ENCODE measurements at regions not wholly inside any gene's neighbourhood (a gene's known extent, or its start where the extent isn't known, plus 50 kb on each side); places are given as distances from the start of the nearest gene placed in this dataset.
A peak's percentile ranks its signal among the peaks of the same experiment; 100 is the strongest.
"Not testable (repeated sequence)": the region's sequence is repeated elsewhere in the genome, so short reads cannot be mapped to it uniquely, and the experiment has no call there.

GRCh38 chr3:139136469-139137202, 91.9 kb upstream of the PRR23C start:
- no peak for DNase-seq
- Histone ChIP-seq H3K4me3 (ENCODE audit: insufficient read depth, low read depth, low read length) (no peak overlapping the region), H3K36me3 (replicated peaks; ENCODE audit: control insufficient read depth, insufficient read depth, low read length) (no peaks in the 10 kb centered on the region), H3K27me3 (ENCODE audit: control insufficient read depth, insufficient read depth, low read length) (no peaks in the 10 kb centered on the region)

- Histone ChIP-seq H3K4me3 (ENCODE audit: insufficient read depth, low read depth, low read length) (no peak overlapping the region), H3K27me3 (ENCODE audit: control insufficient read depth, insufficient read depth, low read length) (no peaks in the 10 kb centered on the region), H3K36me3 (replicated peaks; ENCODE audit: control insufficient read depth, insufficient read depth, low read length) (no peaks in the 10 kb centered on the region)
- no peak for DNase-seq
Observed at GRCh38 chr3:139140553-139140952, 95.9 kb upstream of the PRR23C start.

- not testable (repeated sequence) for H3K4me3 ChIP-seq (ENCODE audit: insufficient read depth, low read depth, low read length); H3K27me3 ChIP-seq (ENCODE audit: control insufficient read depth, insufficient read depth, low read length); H3K36me3 ChIP-seq (replicated peaks; ENCODE audit: control insufficient read depth, insufficient read depth, low read length); DNase-seq
Observed at GRCh38 chr3:139145980-139146379, 101.3 kb upstream of the PRR23C start.

- DNase-seq, result no peak
Observed at GRCh38 chr3:139151530-139151929, 106.8 kb upstream of the PRR23C start.

GRCh38 chr3:139153434-139153833, 108.7 kb upstream of the PRR23C start:
- H3K27me3 ChIP-seq (ENCODE audit: control insufficient read depth, insufficient read depth, low read length); H3K4me3 ChIP-seq (ENCODE audit: insufficient read depth, low read depth, low read length); H3K36me3 ChIP-seq (replicated peaks; ENCODE audit: control insufficient read depth, insufficient read depth, low read length); DNase-seq: not testable (repeated sequence)

More at GRCh38 chr3:139151530-139151929, 106.8 kb upstream of the PRR23C start:
- Histone ChIP-seq H3K36me3 (replicated peaks; ENCODE audit: control insufficient read depth, insufficient read depth, low read length) (no peaks in the 10 kb centered on the region), H3K4me3 (ENCODE audit: insufficient read depth, low read depth, low read length) (no peak overlapping the region), H3K27me3 (ENCODE audit: control insufficient read depth, insufficient read depth, low read length) (no peaks in the 10 kb centered on the region)

GRCh38 chr3:139157161-139157932, 112.7 kb upstream of the PRR23C start:
- DNase-seq, result peak; percentile 21
- H3K36me3 ChIP-seq (replicated peaks; ENCODE audit: control insufficient read depth, insufficient read depth, low read length), result no peaks in the 10 kb centered on the region
- no peaks in the 10 kb centered on the region for H3K27me3 ChIP-seq (ENCODE audit: control insufficient read depth, insufficient read depth, low read length)
- no peak overlapping the region for H3K4me3 ChIP-seq (ENCODE audit: insufficient read depth, low read depth, low read length)

- H3K27me3 ChIP-seq (ENCODE audit: control insufficient read depth, insufficient read depth, low read length), result no peaks in the 10 kb centered on the region; the same call in 1 of the 2 replicates
- no peaks in the 10 kb centered on the region for H3K36me3 ChIP-seq (replicated peaks; ENCODE audit: control insufficient read depth, insufficient read depth, low read length)
- H3K4me3 ChIP-seq (ENCODE audit: insufficient read depth, low read depth, low read length), result no peak overlapping the region
- DNase-seq, result no peak
Observed at GRCh38 chr3:139159356-139159755, 114.7 kb upstream of the PRR23C start.

GRCh38 chr3:139173372-139174108, 128.8 kb upstream of the PRR23C start:
- no peak for DNase-seq
- no peaks in the 10 kb centered on the region for H3K36me3 ChIP-seq (replicated peaks; ENCODE audit: control insufficient read depth, insufficient read depth, low read length)
- H3K27me3 ChIP-seq (ENCODE audit: control insufficient read depth, insufficient read depth, low read length), result no peaks in the 10 kb centered on the region
- no peak overlapping the region for H3K4me3 ChIP-seq (ENCODE audit: insufficient read depth, low read depth, low read length)

GRCh38 chr3:139180489-139180888, 135.8 kb upstream of the PRR23C start:
- H3K4me3 ChIP-seq (ENCODE audit: insufficient read depth, low read depth, low read length), result no peak overlapping the region
- DNase-seq, result no peak
- H3K36me3 ChIP-seq (replicated peaks; ENCODE audit: control insufficient read depth, insufficient read depth, low read length), result no peaks in the 10 kb centered on the region
- no peaks in the 10 kb centered on the region for H3K27me3 ChIP-seq (ENCODE audit: control insufficient read depth, insufficient read depth, low read length)

- no peak overlapping the region for H3K4me3 ChIP-seq (ENCODE audit: insufficient read depth, low read depth, low read length)
- no peaks in the 10 kb centered on the region for H3K27me3 ChIP-seq (ENCODE audit: control insufficient read depth, insufficient read depth, low read length)
- H3K36me3 ChIP-seq (replicated peaks; ENCODE audit: control insufficient read depth, insufficient read depth, low read length), result no peaks in the 10 kb centered on the region
- DNase-seq, result no peak
Observed at GRCh38 chr3:139182143-139182542, 137.5 kb upstream of the PRR23C start.

GRCh38 chr3:139182598-139182997, 137.9 kb upstream of the PRR23C start:
- no peak for DNase-seq
- Histone ChIP-seq H3K4me3 (ENCODE audit: insufficient read depth, low read depth, low read length) (no peak overlapping the region), H3K36me3 (replicated peaks; ENCODE audit: control insufficient read depth, insufficient read depth, low read length) (no peaks in the 10 kb centered on the region)

GRCh38 chr3:139185527-139185926, 140.8 kb upstream of the PRR23C start:
- no peaks in the 10 kb centered on the region for H3K27me3 ChIP-seq (ENCODE audit: control insufficient read depth, insufficient read depth, low read length)
- no peaks in the 10 kb centered on the region for H3K36me3 ChIP-seq (replicated peaks; ENCODE audit: control insufficient read depth, insufficient read depth, low read length)
- DNase-seq, result no peak
- H3K4me3 ChIP-seq (ENCODE audit: insufficient read depth, low read depth, low read length), result no peak overlapping the region

More at GRCh38 chr3:139182598-139182997, 137.9 kb upstream of the PRR23C start:
- H3K27me3 ChIP-seq (ENCODE audit: control insufficient read depth, insufficient read depth, low read length), result no peaks in the 10 kb centered on the region

- no peak overlapping the region for H3K4me3 ChIP-seq (ENCODE audit: insufficient read depth, low read depth, low read length)
- no peaks in the 10 kb centered on the region for H3K36me3 ChIP-seq (replicated peaks; ENCODE audit: control insufficient read depth, insufficient read depth, low read length)
- no peak for DNase-seq
- H3K27me3 ChIP-seq (ENCODE audit: control insufficient read depth, insufficient read depth, low read length), result no peaks in the 10 kb centered on the region
Observed at GRCh38 chr3:139187154-139187553, 142.5 kb upstream of the PRR23C start.

GRCh38 chr3:139187648-139188047, 143.0 kb upstream of the PRR23C start:
- Histone ChIP-seq H3K27me3 (ENCODE audit: control insufficient read depth, insufficient read depth, low read length) (no peaks in the 10 kb centered on the region), H3K4me3 (ENCODE audit: insufficient read depth, low read depth, low read length) (no peak overlapping the region), H3K36me3 (replicated peaks; ENCODE audit: control insufficient read depth, insufficient read depth, low read length) (no peaks in the 10 kb centered on the region)
- DNase-seq, result peak; percentile 31

- no peak overlapping the region for H3K4me3 ChIP-seq (ENCODE audit: insufficient read depth, low read depth, low read length)
- H3K36me3 ChIP-seq (replicated peaks; ENCODE audit: control insufficient read depth, insufficient read depth, low read length), result no peaks in the 10 kb centered on the region
- no peaks in the 10 kb centered on the region for H3K27me3 ChIP-seq (ENCODE audit: control insufficient read depth, insufficient read depth, low read length)
- DNase-seq, result no peak
Observed at GRCh38 chr3:139189943-139190342, 145.3 kb upstream of the PRR23C start.

Measured in H7 (cell line).